Endothelial cell of umbilical vein (primary cell): ENCODE measurements at regions not wholly inside any gene's neighbourhood (a gene's known extent, or its start where the extent isn't known, plus 50 kb on each side); places are given as distances from the start of the nearest gene placed in this dataset.

Source experiments
- CTCF ChIP-seq, 2 donors: IDR thresholded peaks; 1 replicate in 1 of 2; 2 replicates in 1 of 2; pipeline ENCODE4 v1.5.1; 2011; ENCODE audit warnings: low read length in 2 of 2, mild to moderate bottlenecking in 2 of 2, moderate library complexity in 2 of 2, control low read depth in 1 of 2, inconsistent platforms in 1 of 2, low read depth in 1 of 2; ENCODE audit not compliant: insufficient read depth in 1 of 2; ENCODE audit errors: extremely low read depth in 1 of 2
- EZH2 ChIP-seq: IDR thresholded peaks from 2 replicates; pipeline ENCODE4 v1.6.1; 2012; ENCODE audit warnings: borderline replicate concordance, low read depth, mild to moderate bottlenecking, moderate library complexity, low read length, inconsistent platforms; ENCODE audit not compliant: severe bottlenecking
- GATA2 ChIP-seq: IDR thresholded peaks from 2 replicates; pipeline ENCODE4 v1.7.0; 2011; ENCODE audit warnings: low read depth, mild to moderate bottlenecking, moderate library complexity, mixed read lengths, low read length; ENCODE audit not compliant: insufficient read length, insufficient read depth
- MAX ChIP-seq: IDR thresholded peaks from 2 replicates; pipeline ENCODE4 v1.6.1; 2011; ENCODE audit not compliant: insufficient read depth, insufficient read length
- MYC ChIP-seq: IDR thresholded peaks from one replicate; pipeline ENCODE4 v1.6.1; 2011; ENCODE audit warnings: mild to moderate bottlenecking, low read depth, low read length
- POLR2A ChIP-seq: IDR thresholded peaks from 2 replicates; pipeline ENCODE4 v1.6.1; 2012; ENCODE audit warnings: low read depth, mild to moderate bottlenecking, control low read depth, low read length
- POLR2AphosphoS5 ChIP-seq: IDR thresholded peaks from 2 replicates; pipeline ENCODE4 v1.6.1; 2012; ENCODE audit warnings: low read depth, mild to moderate bottlenecking, control low read depth, low read length, moderate library complexity; ENCODE audit not compliant: insufficient read depth

- no peak for TF ChIP-seq CTCF (IDR thresholded peaks at IDR 0.05; ENCODE audit: extremely low read depth in 1 of 2, insufficient read depth in 1 of 2, low read depth in 1 of 2, low read length in 2 of 2)
- no peak for TF ChIP-seq POLR2AphosphoS5
- TF ChIP-seq MYC: no peak
- TF ChIP-seq POLR2A: no peak
- TF ChIP-seq EZH2: no peak
- TF ChIP-seq MAX: no peak
- no peak for TF ChIP-seq GATA2
Measured at GRCh38 chr14:54129850-54130640, 173.4 kb upstream of the BMP4 start.
